HepG2 (cell line): ENCODE measurements at regions not wholly inside any gene's neighbourhood (a gene's known extent, or its start where the extent isn't known, plus 50 kb on each side); places are given as distances from the start of the nearest gene placed in this dataset.

Source experiments
- ATAC-seq: fragments of 200-7000 bp; cut with Tn5 transposase; 3 replicates; pipeline ENCODE4 v1.9.1; 2020; ENCODE audit warnings: mild to moderate bottlenecking, moderate library complexity
- BruUV-seq: library from RNA; stranded (reverse); fragments of 400-500 nt; replicated peaks from 2 replicates; lab custom pipeline; 2021; lab: Mats Ljungman, UMichigan
- CTCF ChIA-PET: fragments of 300-600 bp; formaldehyde crosslinking; extraction: SDS; loops from one replicate; lab custom pipeline; 2021; ENCODE audit warnings: low total read pairs, inconsistent platforms, low intra/inter-chr PET ratio; lab: Yijun Ruan, JAX
- POLR2A ChIA-PET: fragments of 350-600 bp; sonication (Branson Sonifier 250); formaldehyde crosslinking; loops from one replicate; lab custom pipeline; 2020; ENCODE audit warnings: antibody characterized with exemption, inconsistent platforms; lab: Yijun Ruan, JAX
- DNase-seq: peaks from one replicate; pipeline ENCODE4 v3.0.0-alpha.2; 2015; ENCODE audit warnings: low spot score
- FAIRE-seq: peaks from 3 replicates; lab custom pipeline; 2011; peaks lifted over from hg19 to GRCh38; lab: Jason Lieb, UNC
- H2AFZ ChIP-seq: one replicate; pipeline ENCODE4 v1.6.1; 2011; ENCODE audit warnings: low read length, inconsistent platforms
- H3K27ac ChIP-seq: fragments of 300-600 bp; 3 replicates; pipeline ENCODE4 v1.8.0; 2011; ENCODE audit warnings: mixed run types, mild to moderate bottlenecking, mixed read lengths, low read length, inconsistent platforms; ENCODE audit not compliant: insufficient read depth; ENCODE audit errors: extremely low read length
- H3K27me3 ChIP-seq, 2 experiments: fragments of 200-600 bp in 1 of 2; 2 replicates in 1 of 2; 3 replicates in 1 of 2; pipeline versions ENCODE4 v1.6.0 to v1.8.0; 2011; ENCODE audit warnings: low read length in 2 of 2, mild to moderate bottlenecking in 2 of 2, moderate library complexity in 2 of 2, inconsistent platforms in 1 of 2; ENCODE audit not compliant: insufficient read depth in 2 of 2, control insufficient read depth in 1 of 2
- H3K36me3 ChIP-seq, 2 experiments: fragments of 200-600 bp in 1 of 2; replicated peaks in 1 of 2; 2 replicates in 1 of 2; 3 replicates in 1 of 2; pipeline versions ENCODE4 v1.5.1 to v1.8.0; 2011; ENCODE audit warnings: low read length in 2 of 2, inconsistent platforms in 1 of 2; ENCODE audit not compliant: insufficient read depth in 2 of 2, control insufficient read depth in 1 of 2
- H3K4me1 ChIP-seq: 2 replicates; pipeline ENCODE4 v1.5.1; 2012; ENCODE audit warnings: low read length, inconsistent platforms; ENCODE audit not compliant: insufficient read depth
- H3K4me2 ChIP-seq: 2 replicates; pipeline ENCODE4 v1.6.0; 2011; ENCODE audit warnings: low read depth, low read length, inconsistent platforms
- H3K4me3 ChIP-seq, 3 experiments: fragments of 200-600 bp in 1 of 3; sonication (generic), shearing (Covaris generic) in 1 of 3; replicated peaks in 1 of 3; 2 replicates each; pipeline ENCODE4 v1.5.1; 2011 to 2016; ENCODE audit warnings: low read length in 3 of 3, inconsistent platforms in 2 of 3, low read depth in 2 of 3, mild to moderate bottlenecking in 2 of 3, control low read depth in 1 of 3, mixed read lengths in 1 of 3; ENCODE audit not compliant: insufficient read depth in 1 of 3
- H3K79me2 ChIP-seq: one replicate; pipeline ENCODE4 v1.6.1; 2011; ENCODE audit warnings: low read length, inconsistent platforms; ENCODE audit not compliant: insufficient read depth
- H3K9ac ChIP-seq: 2 replicates; pipeline ENCODE4 v1.6.0; 2011; ENCODE audit warnings: mild to moderate bottlenecking, low read depth, low read length, inconsistent platforms; ENCODE audit not compliant: insufficient read depth
- H3K9me3 ChIP-seq: 2 replicates; pipeline ENCODE4 v1.5.1; 2012; ENCODE audit warnings: mild to moderate bottlenecking, low read length
- H4K20me1 ChIP-seq: 2 replicates; pipeline ENCODE4 v1.6.0; 2011; ENCODE audit warnings: inconsistent platforms, mild to moderate bottlenecking, low read length, moderate library complexity; ENCODE audit not compliant: insufficient read depth
- GABPA ChIP-seq, 2 experiments: IDR thresholded peaks; 2 replicates each; pipeline ENCODE4 v1.6.1; 2011 to 2016; ENCODE audit warnings: low read depth in 2 of 2, low read length in 1 of 2, missing biosample characterization in 1 of 2, missing genetic modification characterization in 1 of 2
- PAXIP1 ChIP-seq: sonication (generic); formaldehyde crosslinking; conservative IDR thresholded peaks from 2 replicates; pipeline ENCODE4 v1.4.0; 2020; ENCODE audit warnings: mild to moderate bottlenecking, missing genetic modification reagents, moderate library complexity
- PRDM10 ChIP-seq: sonication (generic); formaldehyde crosslinking; IDR thresholded peaks from 2 replicates; pipeline ENCODE4 v1.4.0; 2020; ENCODE audit warnings: low read depth, missing genetic modification reagents
- ZNF792 ChIP-seq: IDR thresholded peaks from 2 replicates; pipeline ENCODE4 v1.6.1; 2016
- WGBS: methylation state at CpG from one replicate; pipeline ENCODE4 v1.1.6; 2017; ENCODE audit warnings: low lambda C conversion rate; 5-methylcytosine and 5-hydroxymethylcytosine counted together
- in situ Hi-C: cut with HindIII; loops from 2 replicates; pipeline ENCODE4 v1.10.0; 2017; ENCODE audit warnings: low pct_unique_long_range_greater_than_20kb; ENCODE audit not compliant: extremely low pct_ligation_motif_present
- intact Hi-C: fragments of 100-400 bp; cut with micrococcal nuclease; formaldehyde crosslinking; loops from one replicate; pipeline ENCODE4 v1.10.0; 2022; ENCODE audit not compliant: unreplicated experiment

DNA sequence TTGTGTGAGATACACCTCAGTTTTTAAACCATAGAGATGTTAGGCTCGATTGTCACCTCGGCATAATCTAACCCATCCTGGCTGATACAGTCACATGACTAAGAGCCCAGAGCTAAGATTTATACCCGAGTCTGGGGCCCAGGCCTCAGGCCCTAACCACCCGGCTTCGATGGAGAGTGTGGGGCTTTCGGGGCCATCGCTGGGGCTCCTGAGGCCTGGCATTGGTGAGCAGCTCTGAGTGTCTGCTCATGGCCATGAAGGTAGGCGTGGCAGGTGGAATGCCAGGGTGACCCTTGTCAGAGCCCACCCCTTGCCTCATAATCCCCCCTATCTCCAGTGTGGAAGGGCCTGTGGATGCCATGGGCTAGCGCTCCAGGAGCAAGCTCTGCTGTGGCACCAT, 164.3 kb downstream of the BMP7 start (continued):
- TF ChIP-seq PAXIP1 (CRISPR knock-in tag), result no peak
- no peak for TF ChIP-seq PRDM10
- TF ChIP-seq, all 625 proteins: peak for 0

DNA sequence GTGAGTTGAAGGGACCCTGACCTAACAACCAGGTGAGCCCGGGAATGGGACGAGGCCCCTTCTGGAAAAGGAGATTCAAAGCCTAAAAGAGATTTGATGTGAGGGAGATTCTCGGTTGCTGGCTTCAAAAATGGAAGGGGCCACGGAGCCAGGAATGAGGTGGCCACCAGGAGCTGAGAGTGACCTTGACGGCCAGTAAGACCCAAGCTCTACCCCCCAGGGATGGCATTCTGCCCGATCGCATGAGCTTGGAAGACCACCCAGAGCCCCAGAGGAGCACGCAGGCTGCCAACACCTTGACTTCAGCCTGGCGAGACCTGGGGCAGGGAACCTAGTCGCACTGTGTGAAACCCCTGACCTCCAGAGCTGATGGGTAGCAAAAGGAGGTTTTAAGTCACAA, 163.9 kb downstream of the BMP7 start:
- intact Hi-C loops, result no loop called here
- no peak for FAIRE-seq

More for the DNA sequence above, 163.9 kb downstream of the BMP7 start:
- Histone ChIP-seq H4K20me1 (no peaks in the 10 kb centered on the region), H3K4me2 (no peak overlapping the region), H3K9me3 (no peaks in the 10 kb centered on the region), H3K79me2 (no peaks in the 10 kb centered on the region), H3K4me3 (no peak overlapping the region), H3K9ac (no peak overlapping the region), H3K4me1 (no peaks in the 10 kb centered on the region), H3K36me3 (no peaks in the 10 kb centered on the region), H3K27ac (no peak overlapping the region), H3K27me3 (peaks cover 2 to 23% of the 10 kb centered on the region in 2 experiments; a peak in 3 of 5 replicates), H2AFZ (no peak overlapping the region)
- POLR2A ChIA-PET, result no interaction called here
- in situ Hi-C loops, result no loop called here
- BruUV-seq, result no TSS peak
- ATAC-seq (no peak), DNase-seq (no peak)
- CTCF ChIA-PET, result no interaction called here
- WGBS, result 31% methylated on average over 10 of the region's 10 CpGs
- TF ChIP-seq GABPA (IDR thresholded peaks at IDR 0.05; ENCODE audit: low read depth, low read length), result 0 out of 2 replicates have a peak, but pooled peaks have one; percentile 8
- TF ChIP-seq GABPA (CRISPR knock-in tag; IDR thresholded peaks at IDR 0.05; ENCODE audit: low read depth), result no peak
- no peak for TF ChIP-seq ZNF792 (CRISPR knock-in tag)
